ENCODE measurements at regions not wholly inside any gene's neighbourhood (a gene's known extent, or its start where the extent isn't known, plus 50 kb on each side); places are given as distances from the start of the nearest gene placed in this dataset.

DNA sequence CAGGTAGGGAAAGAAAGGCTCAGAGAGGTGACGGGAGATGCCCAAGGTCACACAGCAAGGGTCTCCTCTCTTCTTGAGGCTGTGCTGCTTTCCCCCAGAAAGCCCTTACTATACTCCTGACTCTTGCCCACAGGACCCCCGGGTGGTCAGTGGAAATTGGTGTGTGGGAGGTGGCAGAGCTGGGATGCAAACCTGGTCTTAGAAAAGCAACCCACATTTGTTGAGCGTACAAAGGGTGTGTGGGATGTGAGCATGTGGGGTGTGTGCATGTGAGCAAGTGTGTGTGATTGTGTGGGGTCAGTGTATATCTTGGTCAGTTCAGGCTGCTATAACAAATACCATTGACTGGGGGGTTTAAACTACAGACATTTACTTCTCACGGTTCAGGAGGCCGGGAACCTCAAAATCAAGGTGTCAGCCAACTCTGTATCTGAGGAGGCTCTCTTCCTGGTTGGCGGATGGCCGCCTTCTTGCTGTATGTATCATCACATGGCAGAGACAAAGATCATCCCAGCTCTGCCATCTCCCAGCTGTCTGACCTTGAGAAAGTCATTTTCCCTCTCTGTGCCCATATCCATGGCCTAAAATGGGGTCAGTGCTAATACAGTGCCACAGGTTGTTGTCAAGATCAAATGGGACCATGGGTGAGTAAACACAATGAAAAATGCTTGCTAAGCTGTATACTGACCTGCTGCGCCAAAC, 268.5 kb downstream of the PTPRU start:
- no peak for TF ChIP-seq POLR2A (IDR thresholded peaks at IDR 0.05; ENCODE audit: low read depth, low read length)
- no peak for TF ChIP-seq TAF1 (IDR thresholded peaks at IDR 0.05; ENCODE audit: borderline replicate concordance, low read depth, low read length)
